DMS53 treated with DMSO at 0.1 percent for 48 hours (cell line): ENCODE measurements at regions not wholly inside any gene's neighbourhood (a gene's known extent, or its start where the extent isn't known, plus 50 kb on each side); places are given as distances from the start of the nearest gene placed in this dataset.
"Not testable (repeated sequence)": the region's sequence is repeated elsewhere in the genome, so short reads cannot be mapped to it uniquely, and the experiment has no call there.

ENCODE experiments used
- DNase-seq: peaks from one replicate; lab custom pipeline; 2025; ENCODE audit not compliant: unreplicated experiment; lab: John Stamatoyannopoulos, UW

GRCh38 chrX:18102006-18102405 is 118.7 kb downstream of the BEND2 start:
- DNase-seq, result no peak

GRCh38 chrX:18101087-18101486 is 119.6 kb downstream of the BEND2 start:
- DNase-seq, result no peak

DNA sequence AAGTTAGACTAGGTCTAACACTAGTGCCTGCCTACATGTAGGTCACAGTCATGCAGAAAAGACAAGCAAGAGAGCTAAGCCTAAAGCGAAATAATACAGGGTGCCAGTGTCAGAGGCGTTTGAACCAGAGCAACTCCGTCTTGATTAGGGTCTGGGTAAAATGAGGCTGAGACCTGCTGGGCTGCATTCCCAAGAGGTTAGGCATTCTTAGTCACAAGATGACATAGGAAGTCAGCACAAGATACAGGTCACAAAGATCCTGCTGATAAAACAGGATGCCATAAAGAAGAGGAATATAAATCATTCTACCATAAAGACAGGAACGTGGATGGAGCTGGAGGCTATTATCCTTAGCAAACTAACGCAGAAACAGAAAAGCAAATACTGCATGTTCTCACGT is 120.9 kb downstream of the BEND2 start:
- DNase-seq, result no peak

- DNase-seq, result no peak
These were observed 121.9 kb downstream of the BEND2 start for GRCh38 chrX:18098763-18099162.

DNA sequence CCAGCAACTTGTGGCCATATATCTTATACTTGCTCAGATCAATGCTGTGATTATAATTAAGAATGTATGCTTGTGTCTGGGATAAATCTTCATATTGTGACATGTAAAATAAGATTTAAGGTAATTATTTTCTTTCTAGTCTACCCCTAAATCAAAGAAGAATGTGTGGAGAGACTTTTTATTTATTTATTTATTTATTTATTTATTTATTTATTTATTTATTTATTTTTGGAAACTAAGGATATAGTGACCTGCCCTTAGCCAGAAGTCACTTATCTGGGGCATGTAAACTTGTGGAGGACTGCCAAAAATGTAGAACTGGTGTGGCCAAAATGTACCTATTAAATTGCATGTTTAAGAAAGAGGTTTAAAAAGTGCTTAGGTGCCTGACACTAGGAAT is 144.3 kb downstream of the BEND2 start:
- DNase-seq, result no peak

GRCh38 chrX:18075603-18076002 is 145.1 kb downstream of the BEND2 start:
- DNase-seq, result peak; percentile 91

DNA sequence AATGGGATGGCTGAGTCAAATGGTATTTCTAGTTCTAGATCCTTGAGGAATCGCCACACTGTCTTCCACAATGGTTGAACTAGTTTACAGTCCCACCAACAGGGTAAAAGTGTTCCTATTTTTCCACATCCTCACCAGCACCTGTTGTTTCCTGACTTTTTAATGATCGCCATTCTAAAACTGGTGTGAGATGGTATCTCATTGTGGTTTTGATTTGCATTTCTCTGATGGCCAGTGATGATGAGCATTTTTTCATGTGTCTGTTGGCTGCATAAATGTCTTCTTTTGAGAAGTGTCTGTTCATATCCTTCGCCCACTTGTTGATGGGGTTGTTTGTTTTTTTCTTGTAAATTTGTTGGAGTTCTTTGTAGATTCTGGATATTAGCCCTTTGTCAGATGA is 152.6 kb downstream of the BEND2 start:
- DNase-seq, result not testable (repeated sequence)

DNA sequence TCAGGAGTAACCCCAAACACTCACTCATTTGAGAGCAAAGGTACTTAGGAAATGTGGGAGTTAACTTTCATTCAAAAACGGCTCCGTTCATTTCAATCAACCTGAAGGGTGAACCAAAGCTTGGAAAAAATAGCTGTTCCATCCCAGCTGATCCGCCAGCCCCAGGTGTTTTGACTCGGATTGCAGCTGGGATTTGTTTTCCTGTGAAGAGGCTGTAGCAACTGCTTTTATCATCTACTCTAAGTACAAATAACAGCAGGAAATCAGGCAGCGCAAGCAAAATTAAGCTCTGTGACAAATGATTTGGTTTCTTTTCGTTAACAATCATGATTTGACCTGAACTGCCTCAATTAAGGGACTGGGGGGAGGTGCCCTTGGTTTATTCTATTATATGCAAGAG is 154.7 kb downstream of the BEND2 start:
- peak; percentile 9 for DNase-seq

GRCh38 chrX:18051690-18052089 is 169.0 kb downstream of the BEND2 start:
- no peak for DNase-seq

- DNase-seq, result no peak
These were observed 173.2 kb downstream of the BEND2 start for GRCh38 chrX:18047491-18047890.

DNA sequence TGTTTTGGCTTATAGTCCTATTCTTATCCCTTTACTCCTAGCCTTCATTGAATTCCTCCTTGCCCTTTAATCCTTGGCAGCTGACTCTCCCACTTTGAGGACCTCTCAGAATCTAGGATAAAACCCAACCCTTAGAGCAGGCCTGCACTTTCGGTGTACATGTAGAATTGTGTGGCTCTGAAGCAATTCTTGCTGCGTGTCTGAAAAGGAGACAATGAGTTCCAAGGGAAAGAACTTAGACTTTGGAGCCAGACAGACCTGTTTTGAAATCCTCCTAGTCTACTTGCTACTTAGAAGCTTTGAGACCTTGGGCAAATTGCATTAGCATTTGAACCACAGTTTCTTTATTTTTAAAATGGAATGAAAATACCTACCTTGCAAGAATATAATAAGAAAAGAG is 175.2 kb downstream of the BEND2 start:
- DNase-seq, result no peak

DNA sequence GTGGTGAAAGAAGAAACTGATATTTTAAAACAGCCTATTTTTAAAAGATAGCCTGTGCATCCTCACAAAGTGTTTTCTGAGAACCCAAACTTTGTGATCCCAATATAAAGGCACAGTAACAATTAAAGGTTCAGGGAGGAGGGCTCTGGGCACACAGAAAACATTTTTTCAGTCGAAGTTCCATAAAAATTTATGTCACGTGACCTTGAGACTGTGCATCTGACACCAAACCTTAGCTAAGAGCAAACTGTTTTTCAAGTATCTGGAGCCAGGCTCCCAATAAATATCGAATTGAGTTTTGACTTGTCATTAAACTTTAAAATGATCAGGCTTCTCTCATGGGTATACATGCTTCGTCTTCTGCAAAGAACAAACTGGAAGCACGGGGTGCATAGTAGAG is 177.9 kb downstream of the BEND2 start:
- DNase-seq, result no peak

- no peak for DNase-seq
These were observed 179.0 kb downstream of the BEND2 start for GRCh38 chrX:18041656-18042055.

DNA sequence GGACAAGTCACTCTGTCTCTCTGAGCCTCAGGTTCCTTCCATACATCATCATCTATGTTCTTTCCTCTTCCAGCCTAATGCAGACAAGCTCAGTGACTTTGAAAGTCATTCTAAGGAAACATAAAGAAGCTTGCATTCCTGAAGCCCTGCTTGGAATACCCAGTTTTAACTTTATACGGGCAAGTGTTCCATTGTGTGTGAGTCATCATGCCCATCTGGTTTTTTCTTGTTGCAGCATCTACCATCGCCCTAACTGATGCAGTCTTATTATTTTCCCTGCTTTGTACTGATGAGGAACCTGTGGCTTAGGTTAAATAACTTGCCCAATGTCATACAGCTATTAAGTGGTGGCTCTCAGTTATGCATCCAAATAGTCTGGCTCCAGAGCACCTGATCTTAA is 177.9 kb upstream of the RAI2 start:
- no peak for DNase-seq

GRCh38 chrX:18036394-18036793 is 175.3 kb upstream of the RAI2 start:
- no peak for DNase-seq

GRCh38 chrX:18034945-18035344 is 173.8 kb upstream of the RAI2 start:
- DNase-seq, result no peak

DNA sequence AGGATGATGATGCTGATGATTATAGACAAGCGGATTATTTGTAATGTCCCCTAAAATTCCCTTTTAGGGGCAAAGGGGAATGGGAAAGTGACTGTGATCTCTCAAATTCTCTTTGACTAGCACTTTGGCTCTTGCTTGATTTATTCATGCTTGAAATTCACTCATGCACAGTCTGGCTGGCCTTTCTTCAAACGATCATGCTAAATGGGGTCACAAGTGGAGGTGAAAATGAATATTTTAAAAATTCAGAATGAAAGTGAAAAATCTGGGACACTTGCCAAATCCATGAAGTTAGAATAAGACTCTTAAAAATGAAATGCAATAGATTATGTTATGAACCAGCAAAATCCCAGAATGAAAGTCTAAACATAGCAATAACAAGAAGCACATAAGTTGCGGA is 173.4 kb upstream of the RAI2 start:
- no peak for DNase-seq

DNA sequence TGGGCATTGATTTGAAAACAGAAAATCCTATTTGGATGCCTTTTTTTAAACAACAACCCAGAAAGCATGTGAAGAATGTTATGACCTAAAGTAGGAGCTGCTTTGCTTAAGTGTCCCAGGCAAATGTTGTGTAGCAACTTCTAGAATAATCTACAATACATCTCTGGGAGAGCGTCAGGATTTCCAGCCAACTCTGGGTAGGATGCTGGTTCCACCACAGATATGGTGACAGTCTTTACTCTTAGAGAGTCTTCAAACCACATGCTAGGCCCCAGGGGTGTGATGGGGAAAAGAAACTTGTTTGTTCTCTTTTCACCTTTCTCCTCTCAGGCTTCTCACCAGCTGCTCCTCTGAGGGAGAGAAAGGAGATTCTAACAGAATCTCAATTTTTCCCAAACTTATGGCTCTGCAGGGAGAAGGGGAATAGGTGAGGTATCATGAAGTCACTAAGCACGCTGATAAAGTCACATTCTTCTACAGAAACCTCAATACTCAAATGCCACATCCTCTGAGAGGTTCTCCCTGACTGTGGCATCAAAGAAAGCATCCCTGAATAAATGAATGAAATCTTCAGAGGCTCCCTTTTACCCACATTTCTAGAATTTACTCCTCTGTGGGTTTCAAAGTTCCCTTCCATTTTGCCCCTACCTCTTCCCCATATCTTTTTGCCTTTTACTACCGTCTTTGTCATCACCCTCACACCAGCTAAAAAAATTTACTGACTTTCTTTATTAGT is 171.6 kb upstream of the RAI2 start:
- DNase-seq, result no peak

DNA sequence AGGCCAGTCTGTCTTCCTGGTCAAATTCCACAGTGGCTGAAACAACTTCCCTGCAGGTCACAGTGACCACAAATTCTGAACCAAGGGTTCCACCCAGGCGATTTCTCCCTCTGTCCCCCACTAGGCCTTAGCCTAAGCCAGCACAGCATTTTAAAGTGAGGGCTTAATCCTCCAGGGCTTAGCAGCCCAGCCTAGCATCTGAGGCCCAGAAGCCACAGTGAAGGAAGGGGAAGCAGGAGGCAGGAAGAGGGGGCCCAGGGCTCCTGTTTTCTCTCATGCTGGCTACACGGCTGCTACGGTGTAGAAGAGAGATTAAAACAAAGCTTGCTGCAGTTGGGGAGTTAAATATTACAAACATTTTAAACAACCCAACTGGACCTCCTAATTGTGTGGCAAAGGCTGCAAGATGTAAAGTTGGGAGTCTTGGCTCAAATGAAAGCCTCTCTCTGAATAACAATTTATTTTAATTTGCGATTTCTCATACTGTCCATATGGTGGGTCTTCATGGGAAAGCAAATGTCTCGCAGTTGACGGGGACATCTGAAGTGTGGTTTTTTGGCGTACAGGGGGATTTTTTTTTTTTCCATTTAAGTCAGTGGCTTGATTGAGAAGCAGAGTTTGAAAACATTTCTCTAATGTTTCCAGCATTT is 170.8 kb upstream of the RAI2 start:
- no peak for DNase-seq

- DNase-seq, result not testable (repeated sequence)
These were observed 169.6 kb upstream of the RAI2 start for GRCh38 chrX:18030656-18031055.

DNA sequence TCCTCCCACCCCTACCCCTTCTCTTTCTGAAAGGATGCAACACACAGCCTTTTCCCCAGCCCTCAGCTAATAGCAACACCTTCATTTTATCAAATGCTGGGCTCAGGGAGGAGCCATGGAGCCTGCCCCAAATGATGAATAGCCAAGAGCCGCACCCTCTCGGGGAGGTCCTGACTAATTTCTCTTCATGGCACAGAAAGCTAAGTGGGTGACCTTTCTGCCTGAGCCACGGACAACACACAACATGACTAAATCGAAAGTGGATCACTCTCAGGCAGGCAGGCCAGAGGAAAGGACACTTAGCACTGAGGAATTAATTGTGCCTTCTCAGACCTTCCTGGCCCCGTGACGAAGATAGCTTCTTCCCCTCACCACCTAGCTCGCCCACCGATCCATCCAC is 165.1 kb upstream of the RAI2 start:
- DNase-seq, result no peak

DNA sequence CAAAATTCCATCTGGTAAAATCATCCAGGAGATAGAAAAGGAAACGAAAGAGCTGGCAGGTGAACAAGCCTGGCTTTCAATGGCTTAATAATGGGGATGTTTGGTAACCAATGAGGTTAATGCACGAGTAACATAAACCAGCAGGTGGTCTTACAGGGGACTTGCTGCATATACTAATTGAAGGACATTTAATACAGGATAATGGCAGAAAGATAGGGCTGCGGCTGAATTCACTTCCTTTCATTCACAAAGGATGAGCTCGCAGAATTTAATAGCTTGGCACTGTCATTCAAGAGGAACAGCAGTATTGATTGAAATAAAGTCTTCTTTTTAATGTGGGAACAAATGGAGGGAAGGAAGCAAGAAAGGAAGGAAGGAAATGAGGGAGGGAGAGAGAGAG is 156.3 kb upstream of the RAI2 start:
- no peak for DNase-seq

DNA sequence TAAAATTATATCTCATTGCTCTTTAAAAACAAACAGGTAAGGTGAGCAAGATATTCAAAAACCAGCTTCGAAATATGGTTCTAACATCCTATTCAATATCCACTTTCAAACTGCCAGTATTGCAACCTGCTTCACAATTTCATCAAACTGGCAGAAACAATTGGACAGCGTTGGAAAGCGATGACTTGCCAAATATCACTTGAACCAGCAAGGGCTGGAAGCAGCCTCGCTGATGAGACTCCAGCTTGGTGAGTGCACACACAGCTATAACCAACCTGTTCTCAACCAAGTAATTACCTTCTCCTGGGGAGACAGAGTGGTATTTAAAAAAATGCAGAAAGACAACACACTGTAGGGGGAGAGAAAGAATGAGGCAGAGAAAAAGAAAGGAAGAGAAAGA is 155.8 kb upstream of the RAI2 start:
- no peak for DNase-seq
